Suppressor macrophage (primary cell): ENCODE measurements at regions not wholly inside any gene's neighbourhood (a gene's known extent, or its start where the extent isn't known, plus 50 kb on each side); places are given as distances from the start of the nearest gene placed in this dataset.
"Not testable (repeated sequence)": the region's sequence is repeated elsewhere in the genome, so short reads cannot be mapped to it uniquely, and the experiment has no call there.

Experiments
- DNase-seq, 4 experiments: peaks; one replicate each; pipeline ENCODE4 v3.0.0-alpha.2; 2020 to 2022

GRCh38 chr7:67359900-67360299 lies 363.3 kb downstream of the TYW1 start:
- DNase-seq = no peak

DNA sequence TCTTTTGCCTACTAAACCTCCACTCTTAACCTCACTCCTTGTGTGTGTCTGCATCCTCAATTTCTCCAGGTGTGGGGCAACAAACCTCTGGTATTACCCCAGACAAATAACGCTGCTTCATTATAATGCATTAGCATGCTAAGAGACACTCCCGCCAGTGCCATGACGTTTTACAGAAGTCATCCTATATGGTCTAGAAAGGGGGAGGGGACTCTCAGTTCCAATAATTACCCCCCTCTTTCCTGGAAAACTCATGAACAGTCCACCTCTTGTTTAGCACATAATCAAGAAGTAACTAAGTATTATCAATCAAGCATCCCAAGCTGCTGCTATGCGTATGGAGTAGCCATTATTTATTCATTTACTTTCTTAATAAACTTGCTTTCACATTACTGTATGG lies 364.5 kb downstream of the TYW1 start:
- no peak for DNase-seq

DNA sequence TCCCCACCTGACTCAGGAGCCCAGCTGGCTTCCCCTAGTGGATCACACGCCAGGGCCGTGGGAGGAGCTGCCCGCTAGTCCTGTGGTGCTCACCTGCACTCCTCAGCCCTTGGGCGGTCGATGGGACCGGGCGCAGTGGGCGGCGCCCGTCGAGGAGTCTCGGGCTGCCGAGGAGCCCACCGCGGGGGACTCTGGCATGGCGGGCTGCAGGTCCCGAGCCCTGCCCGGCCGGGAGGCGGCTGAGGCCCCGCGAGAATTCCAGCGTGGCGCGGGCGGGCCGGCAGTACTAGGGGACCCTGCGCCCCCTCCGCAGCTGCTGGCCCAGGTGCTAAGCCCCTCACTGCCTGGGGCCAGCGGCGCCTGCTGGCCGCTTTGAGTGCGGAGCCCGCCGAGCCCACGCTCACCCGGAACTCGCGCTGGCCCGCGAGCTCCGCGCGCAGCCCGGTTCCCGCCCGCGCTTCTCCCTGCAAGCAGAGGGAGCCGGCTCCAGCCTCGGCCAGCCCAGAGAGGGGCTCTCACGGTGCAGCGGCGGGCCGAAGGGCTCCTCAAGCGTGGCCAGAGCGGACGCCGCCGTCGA lies 367.9 kb downstream of the TYW1 start:
- DNase-seq = no peak

GRCh38 chr7:67371429-67372305 lies 375.0 kb downstream of the TYW1 start:
- peak; percentile 72 to 85 (median 79) for DNase-seq

GRCh38 chr7:67373389-67373788 lies 376.8 kb downstream of the TYW1 start:
- DNase-seq = not testable (repeated sequence)

DNA sequence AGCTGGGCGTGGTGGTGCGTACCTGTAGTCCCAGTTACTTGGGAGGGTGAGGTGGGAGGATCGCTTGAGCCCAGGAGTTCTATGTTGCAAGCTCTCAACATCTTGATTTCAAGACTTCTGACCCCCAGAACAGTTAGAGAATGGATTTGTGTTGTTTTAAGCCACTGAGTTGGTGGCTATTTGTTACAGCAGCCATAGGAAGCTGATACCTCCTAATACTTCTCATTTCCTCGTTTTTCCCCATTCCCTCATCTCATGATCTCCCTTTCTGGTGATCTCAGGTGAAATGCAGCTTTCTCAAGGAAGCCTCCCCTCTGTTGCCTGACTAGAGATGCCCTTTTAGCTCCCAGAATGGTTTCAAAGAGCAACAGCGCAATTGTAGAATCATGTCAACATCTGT lies 378.8 kb downstream of the TYW1 start:
- DNase-seq = no peak

- DNase-seq = peak; percentile 72 to 81 (median 76)
Measured at GRCh38 chr7:67377939-67378862, 381.6 kb downstream of the TYW1 start.

GRCh38 chr7:67380326-67380725 lies 383.7 kb downstream of the TYW1 start:
- no peak for DNase-seq

DNA sequence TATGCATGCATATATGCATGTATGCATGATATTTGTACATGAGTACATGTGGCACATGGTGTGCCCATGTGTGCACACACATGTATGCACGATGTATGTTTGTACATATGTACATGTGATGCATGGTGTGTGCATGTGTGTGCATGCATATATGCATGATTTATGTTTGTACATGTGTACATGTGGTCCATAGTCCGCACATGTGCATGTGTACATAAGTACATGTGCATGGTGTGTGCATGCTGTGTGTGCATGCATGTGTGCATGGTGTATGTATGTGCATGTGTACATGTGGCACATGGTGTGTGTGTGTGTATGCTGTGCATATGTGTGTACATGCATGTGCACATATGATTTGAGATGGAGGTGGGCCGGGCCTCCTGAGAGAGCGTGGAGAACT lies 384.2 kb downstream of the TYW1 start:
- DNase-seq = no peak

GRCh38 chr7:67387851-67388250 lies 391.2 kb downstream of the TYW1 start:
- no peak for DNase-seq

GRCh38 chr7:67391168-67391567 lies 394.5 kb downstream of the TYW1 start:
- DNase-seq = no peak

DNA sequence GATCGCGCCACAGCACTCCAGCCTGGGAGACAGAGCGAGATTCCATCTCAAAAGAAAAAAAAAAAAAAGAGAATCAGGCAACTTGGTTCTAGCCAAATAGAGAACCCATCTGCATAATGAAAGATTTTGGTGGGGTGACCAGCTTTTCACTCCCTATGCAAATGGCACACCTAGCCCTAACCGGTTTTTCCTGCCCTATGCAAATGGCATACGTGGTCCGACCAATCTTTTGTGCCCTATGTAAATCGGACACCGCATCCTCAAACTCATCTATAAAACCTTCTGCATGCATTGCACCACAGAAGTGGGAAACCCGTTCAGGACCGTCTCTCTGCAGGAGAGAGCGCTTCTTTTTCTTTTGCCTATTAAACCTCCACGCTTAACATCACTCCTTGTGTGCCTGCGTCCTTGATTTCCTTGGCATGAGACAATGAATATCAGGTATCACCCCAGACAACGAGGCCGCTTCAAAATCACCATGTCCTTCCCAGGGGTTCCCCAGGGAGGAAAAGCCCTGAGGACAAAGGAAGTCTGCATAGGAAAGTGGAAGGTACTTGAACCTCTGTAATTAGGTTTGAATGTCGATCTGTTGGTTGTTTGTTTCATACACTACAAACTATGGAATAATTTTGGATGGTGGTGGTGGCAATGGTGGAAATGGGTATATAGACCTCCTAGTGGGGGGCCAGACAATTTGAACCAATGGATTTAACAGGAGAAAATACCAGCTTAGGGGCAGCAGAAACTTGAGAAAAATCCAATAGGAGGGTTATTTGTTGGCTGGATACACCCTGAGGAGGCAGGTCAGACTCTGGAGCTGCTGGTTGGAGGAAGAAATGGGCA lies 396.2 kb downstream of the TYW1 start:
- DNase-seq = no peak

GRCh38 chr7:67393903-67394302 lies 397.3 kb downstream of the TYW1 start:
- DNase-seq = no peak

DNA sequence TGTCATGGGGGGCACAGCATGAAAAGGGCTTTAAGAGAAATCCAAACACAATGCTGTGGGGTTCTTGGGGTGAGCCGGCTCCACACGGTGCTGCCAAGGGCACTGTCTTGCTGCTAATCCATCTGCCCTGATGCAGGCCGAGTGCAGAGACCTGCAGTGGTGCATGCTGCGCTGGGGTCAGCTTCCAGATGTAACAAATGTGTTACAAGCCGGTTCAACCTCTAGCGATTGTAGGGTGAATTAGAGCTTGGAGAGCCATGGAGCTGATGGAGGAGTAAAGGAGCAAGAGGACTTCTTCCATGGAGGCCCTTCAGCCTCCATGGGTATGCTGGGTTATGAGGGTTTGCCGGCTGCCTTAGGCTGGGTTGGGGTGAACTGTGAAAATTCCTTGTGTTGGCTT lies 402.3 kb downstream of the TYW1 start:
- no peak for DNase-seq

GRCh38 chr7:67401492-67401891 lies 404.9 kb downstream of the TYW1 start:
- no peak for DNase-seq

GRCh38 chr7:67402280-67402679 lies 405.6 kb downstream of the TYW1 start:
- no peak for DNase-seq

DNA sequence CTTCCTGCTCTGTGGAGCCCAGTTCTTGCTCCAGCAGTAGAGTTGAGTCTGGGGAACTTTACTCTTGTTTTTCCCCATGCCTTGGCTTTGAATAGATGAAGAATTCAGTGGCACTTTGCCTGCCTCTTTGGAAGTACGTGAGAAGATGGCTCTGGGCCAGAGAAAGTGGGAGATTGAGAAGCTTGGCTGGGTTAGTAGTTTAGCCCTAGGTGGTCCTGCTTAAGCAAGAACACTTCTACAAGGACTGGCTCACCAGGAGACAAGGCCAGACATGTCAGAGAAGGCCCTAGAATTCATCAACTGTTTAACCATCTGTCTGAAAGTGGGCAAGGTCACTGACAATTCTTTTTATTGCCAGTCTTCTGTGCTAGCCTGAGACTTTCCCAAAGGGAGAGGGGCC lies 410.3 kb downstream of the TYW1 start:
- no peak for DNase-seq

GRCh38 chr7:67407392-67408071 lies 410.9 kb downstream of the TYW1 start:
- DNase-seq = no peak

GRCh38 chr7:67408109-67408508 lies 411.5 kb downstream of the TYW1 start:
- DNase-seq = no peak

DNA sequence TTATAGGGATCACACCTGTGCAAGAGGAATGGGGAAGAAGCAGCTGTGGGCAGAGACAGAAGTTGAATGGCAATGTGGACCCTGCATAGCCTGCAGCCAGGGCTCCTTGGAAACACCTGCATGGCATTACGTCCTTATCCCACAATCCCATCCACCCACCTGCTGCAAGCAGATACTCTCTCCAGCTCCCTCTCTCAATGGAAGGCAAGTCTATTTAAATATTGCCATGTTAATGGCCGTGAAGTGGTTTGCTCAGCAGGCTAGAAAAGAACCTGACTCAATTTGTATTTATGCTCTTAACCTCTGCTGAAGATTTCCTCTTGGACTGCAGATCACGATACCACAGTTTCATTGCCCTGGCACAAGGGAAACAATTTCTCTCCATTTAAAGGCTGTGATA lies 417.0 kb downstream of the TYW1 start:
- DNase-seq = no peak

DNA sequence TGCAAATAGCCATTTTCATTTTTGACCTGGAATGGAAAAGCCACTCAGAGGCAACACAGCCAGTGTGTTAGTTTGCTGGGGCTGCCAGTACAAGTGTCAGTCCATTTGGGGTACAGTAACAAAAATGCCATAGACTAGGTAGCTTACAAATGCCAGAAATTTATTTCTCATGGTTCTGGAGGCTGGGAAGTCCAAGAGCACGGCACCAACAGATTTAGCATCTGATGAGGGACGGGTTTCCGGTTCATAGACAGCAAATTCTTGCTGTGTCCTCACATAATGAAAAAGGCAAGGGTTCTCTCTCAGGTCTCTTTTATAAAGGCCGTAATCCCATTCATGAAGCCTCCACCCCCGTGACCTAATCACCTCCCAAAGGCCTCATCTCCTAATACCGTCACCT lies 418.2 kb downstream of the TYW1 start:
- DNase-seq = no peak

GRCh38 chr7:67422601-67423000 lies 426.0 kb downstream of the TYW1 start:
- DNase-seq = no peak
